ENCODE measurements at regions not wholly inside any gene's neighbourhood (a gene's known extent, or its start where the extent isn't known, plus 50 kb on each side); places are given as distances from the start of the nearest gene placed in this dataset.
"Not testable (repeated sequence)": the region's sequence is repeated elsewhere in the genome, so short reads cannot be mapped to it uniquely, and the experiment has no call there.

GRCh38 chrX:121876305-121876704 is 828.9 kb downstream of the GLUD2 start:
- FAIRE-seq (no peak), DNase-seq (ENCODE audit: low read depth in 1 of 2, low spot score in 1 of 2) (no peak), ATAC-seq (no peak)
- POLR2A ChIA-PET = no interaction called here
- CTCF ChIA-PET = no interaction called here
- TF ChIP-seq FOSL2 (IDR thresholded peaks at IDR 0.05) (no peak), FOSL2 (CRISPR knock-in tag; IDR thresholded peaks at IDR 0.05) (no peak), CEBPB (IDR thresholded peaks at IDR 0.05) (0 out of 4 replicates have a peak, but pooled peaks of 1 of the 2 experiments have one; percentile 6)
- Histone ChIP-seq H3K9me3 (no peaks in the 10 kb centered on the region), H3K27ac (no peak overlapping the region), H3K4me1 (no peaks in the 10 kb centered on the region), H3K4me3 (no peak overlapping the region), H3K4me2 (peak overlapping the region; percentile 12; the same call in 1 of the 3 replicates)

- POLR2A ChIA-PET; CTCF ChIA-PET; FAIRE-seq; H3K9me3 ChIP-seq; ATAC-seq; H3K4me2 ChIP-seq; H3K4me3 ChIP-seq; H3K4me1 ChIP-seq; H3K27ac ChIP-seq; DNase-seq (ENCODE audit: low read depth in 1 of 2, low spot score in 1 of 2): not testable (repeated sequence)
- 78% methylated on average over 7 of the region's 18 CpGs for WGBS (ENCODE audit: missing lambda C conversion rate)
Observed at GRCh38 chrX:121877337-121877736, 829.9 kb downstream of the GLUD2 start.

DNA sequence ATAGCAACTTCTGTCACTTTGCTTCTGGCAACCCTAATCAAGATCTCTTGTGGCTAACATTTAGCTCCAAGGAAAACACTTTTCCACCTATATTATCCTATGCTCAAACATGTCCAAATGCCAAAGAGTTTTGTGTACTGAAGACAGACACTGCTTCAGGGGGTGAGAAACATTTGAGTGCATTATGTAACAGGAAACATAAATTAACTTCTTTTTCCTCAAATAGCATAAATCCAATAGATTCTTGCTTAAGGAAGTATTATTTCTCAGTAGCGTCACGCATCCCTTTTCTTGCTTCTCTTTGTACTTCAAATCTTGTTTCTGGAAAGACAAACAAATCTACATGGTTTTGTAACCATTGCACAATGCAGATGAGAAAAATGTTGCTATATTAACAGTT is 839.1 kb downstream of the GLUD2 start:
- POLR2A ChIA-PET = no interaction called here
- no peak for DNase-seq (ENCODE audit: low read depth in 1 of 2, low spot score in 1 of 2)
- Histone ChIP-seq H3K4me1 (no peaks in the 10 kb centered on the region), H3K4me2 (no peak overlapping the region), H3K4me3 (no peak overlapping the region), H3K27ac (no peak overlapping the region), H3K9me3 (no peaks in the 10 kb centered on the region)
- TF ChIP-seq FOXS1 (CRISPR knock-in tag; IDR thresholded peaks at IDR 0.05) = no peak
- TF ChIP-seq, protein P1, sequence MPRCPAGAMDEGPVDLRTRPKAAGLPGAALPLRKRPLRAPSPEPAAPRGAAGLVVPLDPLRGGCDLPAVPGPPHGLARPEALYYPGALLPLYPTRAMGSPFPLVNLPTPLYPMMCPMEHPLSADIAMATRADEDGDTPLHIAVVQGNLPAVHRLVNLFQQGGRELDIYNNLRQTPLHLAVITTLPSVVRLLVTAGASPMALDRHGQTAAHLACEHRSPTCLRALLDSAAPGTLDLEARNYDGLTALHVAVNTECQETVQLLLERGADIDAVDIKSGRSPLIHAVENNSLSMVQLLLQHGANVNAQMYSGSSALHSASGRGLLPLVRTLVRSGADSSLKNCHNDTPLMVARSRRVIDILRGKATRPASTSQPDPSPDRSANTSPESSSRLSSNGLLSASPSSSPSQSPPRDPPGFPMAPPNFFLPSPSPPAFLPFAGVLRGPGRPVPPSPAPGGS (IDR thresholded peaks at IDR 0.05) = no peak
- no peak for TF ChIP-seq TFCP2L1 (CRISPR knock-in tag; IDR thresholded peaks at IDR 0.05)
- TF ChIP-seq MAX (IDR thresholded peaks at IDR 0.05) = no peak
- no peak for TF ChIP-seq ZFP36 (IDR thresholded peaks at IDR 0.05; ENCODE audit: borderline replicate concordance, partially characterized antibody)
- no peak for TF ChIP-seq USF2 (IDR thresholded peaks at IDR 0.05)
- TF ChIP-seq, protein P2, sequence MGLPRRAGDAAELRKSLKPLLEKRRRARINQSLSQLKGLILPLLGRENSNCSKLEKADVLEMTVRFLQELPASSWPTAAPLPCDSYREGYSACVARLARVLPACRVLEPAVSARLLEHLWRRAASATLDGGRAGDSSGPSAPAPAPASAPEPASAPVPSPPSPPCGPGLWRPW (IDR thresholded peaks at IDR 0.05) = no peak
- TF ChIP-seq HEYL (CRISPR knock-in tag; IDR thresholded peaks at IDR 0.05) = no peak
- no peak for TF ChIP-seq CBX8 (IDR thresholded peaks at IDR 0.05)
- TF ChIP-seq ZC3H11A (IDR thresholded peaks at IDR 0.05) = no peak
- no peak for TF ChIP-seq ZNF302 (CRISPR knock-in tag; IDR thresholded peaks at IDR 0.05)
- no peak for TF ChIP-seq HMGXB4 (CRISPR knock-in tag; IDR thresholded peaks at IDR 0.05; ENCODE audit: borderline replicate concordance)
- TF ChIP-seq, protein P3, sequence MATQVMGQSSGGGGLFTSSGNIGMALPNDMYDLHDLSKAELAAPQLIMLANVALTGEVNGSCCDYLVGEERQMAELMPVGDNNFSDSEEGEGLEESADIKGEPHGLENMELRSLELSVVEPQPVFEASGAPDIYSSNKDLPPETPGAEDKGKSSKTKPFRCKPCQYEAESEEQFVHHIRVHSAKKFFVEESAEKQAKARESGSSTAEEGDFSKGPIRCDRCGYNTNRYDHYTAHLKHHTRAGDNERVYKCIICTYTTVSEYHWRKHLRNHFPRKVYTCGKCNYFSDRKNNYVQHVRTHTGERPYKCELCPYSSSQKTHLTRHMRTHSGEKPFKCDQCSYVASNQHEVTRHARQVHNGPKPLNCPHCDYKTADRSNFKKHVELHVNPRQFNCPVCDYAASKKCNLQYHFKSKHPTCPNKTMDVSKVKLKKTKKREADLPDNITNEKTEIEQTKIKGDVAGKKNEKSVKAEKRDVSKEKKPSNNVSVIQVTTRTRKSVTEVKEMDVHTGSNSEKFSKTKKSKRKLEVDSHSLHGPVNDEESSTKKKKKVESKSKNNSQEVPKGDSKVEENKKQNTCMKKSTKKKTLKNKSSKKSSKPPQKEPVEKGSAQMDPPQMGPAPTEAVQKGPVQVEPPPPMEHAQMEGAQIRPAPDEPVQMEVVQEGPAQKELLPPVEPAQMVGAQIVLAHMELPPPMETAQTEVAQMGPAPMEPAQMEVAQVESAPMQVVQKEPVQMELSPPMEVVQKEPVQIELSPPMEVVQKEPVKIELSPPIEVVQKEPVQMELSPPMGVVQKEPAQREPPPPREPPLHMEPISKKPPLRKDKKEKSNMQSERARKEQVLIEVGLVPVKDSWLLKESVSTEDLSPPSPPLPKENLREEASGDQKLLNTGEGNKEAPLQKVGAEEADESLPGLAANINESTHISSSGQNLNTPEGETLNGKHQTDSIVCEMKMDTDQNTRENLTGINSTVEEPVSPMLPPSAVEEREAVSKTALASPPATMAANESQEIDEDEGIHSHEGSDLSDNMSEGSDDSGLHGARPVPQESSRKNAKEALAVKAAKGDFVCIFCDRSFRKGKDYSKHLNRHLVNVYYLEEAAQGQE (IDR thresholded peaks at IDR 0.05) = no peak
- TF ChIP-seq PHF8 (IDR thresholded peaks at IDR 0.05; ENCODE audit: borderline replicate concordance, low read depth) = no peak
- TF ChIP-seq NPAS2 (CRISPR knock-in tag; IDR thresholded peaks at IDR 0.05; ENCODE audit: borderline replicate concordance) = no peak
- no peak for TF ChIP-seq CBX2 (IDR thresholded peaks at IDR 0.05; ENCODE audit: borderline replicate concordance, low read depth)
- no peak for TF ChIP-seq CHD4 (IDR thresholded peaks at IDR 0.05; ENCODE audit: borderline replicate concordance)
- no peak for TF ChIP-seq KDM5A (IDR thresholded peaks at IDR 0.05)
- no peak for TF ChIP-seq GATA3 (IDR thresholded peaks at IDR 0.05; ENCODE audit: borderline replicate concordance)
- CTCF ChIA-PET = no interaction called here
- WGBS (ENCODE audit: missing lambda C conversion rate) = 36% methylated on average over 2 of the region's 2 CpGs
- no peak for ATAC-seq
- FAIRE-seq = no peak
